ENCODE measurements at regions not wholly inside any gene's neighbourhood (a gene's known extent, or its start where the extent isn't known, plus 50 kb on each side); places are given as distances from the start of the nearest gene placed in this dataset.
A peak's percentile ranks its signal among the peaks of the same experiment; 100 is the strongest.

DNA sequence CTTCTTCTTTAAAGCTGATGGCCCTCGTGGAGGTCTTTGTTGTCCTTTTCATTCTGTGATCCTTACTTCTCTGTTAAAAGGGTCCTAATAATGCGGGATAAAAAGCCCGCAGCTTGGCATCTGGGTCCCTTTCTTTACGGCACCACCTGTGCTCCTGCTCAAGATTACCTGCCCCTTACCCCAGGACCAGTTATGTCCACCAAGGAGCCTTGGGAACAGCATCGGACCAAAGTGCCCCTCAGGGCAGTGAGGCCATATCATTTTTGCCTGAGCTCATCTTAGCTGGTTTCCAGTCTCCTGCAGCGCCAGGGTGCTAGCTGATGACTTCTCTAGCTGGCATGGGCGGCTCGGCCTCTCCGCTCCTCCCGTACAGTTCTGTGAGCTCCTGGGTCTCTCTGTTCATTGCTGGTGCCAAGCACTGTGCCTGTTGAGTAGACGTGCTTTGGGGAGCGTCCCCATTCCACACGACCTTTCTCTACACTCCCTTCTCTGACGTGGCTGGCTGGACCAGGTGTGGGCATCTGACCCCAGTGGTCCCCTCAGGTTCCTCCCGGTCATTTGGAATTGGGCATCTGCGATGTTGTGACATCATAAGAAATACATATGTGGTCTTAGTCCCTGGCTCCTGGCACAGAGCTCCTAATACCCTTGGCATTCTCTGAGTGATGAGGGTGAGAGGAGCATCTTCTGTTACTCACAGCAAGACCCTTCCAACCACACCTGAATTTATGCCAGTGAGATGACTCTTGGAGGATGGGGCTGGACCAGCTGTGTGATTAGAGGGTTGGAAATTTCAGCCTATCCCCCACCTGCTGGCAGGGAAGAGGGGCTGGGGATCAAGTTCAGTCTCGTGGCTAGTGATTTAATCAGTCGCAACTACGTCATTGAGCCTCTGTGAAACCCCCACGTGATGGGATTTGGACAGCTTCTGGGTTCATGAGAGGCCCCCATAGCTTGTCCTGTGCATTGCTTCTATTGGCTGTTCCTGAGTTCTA, 134.2 kb upstream of the HS6ST1 start:
- no peak for DNase-seq

DNA sequence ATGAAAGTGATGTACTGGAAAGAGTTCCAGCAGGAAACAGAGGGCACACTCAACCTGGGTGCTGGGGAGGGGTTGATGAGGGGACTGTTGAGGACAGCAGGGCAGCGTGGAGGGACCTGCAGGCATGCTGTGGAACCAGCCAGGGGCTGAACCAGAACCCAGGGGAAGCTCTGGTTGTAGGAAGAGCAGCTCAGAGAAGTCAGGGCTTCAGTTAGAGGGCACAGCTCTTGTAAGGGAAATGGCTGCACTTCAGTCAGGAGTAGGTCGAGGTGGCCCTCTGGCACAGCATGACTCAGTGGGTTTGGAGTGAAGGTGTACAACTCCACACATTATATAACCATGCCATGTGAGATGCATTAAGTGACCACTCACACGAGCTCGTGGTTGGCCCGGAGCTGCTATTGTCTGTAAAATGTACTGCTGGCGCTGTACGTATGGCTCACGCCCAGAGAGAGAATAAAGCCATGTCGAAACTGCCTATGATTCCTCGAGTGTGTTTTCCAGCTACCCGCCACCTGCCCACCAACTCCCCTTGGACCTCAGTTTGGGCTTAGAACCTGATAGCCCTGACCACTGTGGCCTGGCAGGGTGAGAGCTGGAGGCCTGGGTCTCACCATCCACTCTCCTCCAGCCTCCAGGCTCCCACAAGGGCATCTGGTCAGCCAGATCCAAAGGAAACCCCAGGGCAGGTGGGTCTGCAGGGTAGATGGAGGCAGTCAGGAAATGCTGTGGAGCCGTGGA, 136.5 kb upstream of the HS6ST1 start:
- DNase-seq = no peak

DNA sequence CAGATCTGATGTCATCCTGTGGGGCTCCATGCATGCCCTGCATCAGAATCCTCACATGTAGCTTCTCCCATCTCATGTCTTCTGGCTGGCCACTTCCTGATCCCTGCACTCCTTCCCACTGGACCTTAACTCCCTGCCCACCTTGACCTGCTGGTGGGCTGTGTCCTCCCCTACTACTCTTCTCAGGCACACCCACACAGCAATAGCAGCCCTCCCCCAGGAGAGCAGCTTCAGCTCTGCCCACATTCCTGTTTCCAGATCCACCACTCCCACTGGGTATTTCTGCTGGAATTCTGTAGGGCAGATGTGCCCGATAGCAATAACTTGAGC, 137.0 kb upstream of the HS6ST1 start:
- no peak for DNase-seq

DNA sequence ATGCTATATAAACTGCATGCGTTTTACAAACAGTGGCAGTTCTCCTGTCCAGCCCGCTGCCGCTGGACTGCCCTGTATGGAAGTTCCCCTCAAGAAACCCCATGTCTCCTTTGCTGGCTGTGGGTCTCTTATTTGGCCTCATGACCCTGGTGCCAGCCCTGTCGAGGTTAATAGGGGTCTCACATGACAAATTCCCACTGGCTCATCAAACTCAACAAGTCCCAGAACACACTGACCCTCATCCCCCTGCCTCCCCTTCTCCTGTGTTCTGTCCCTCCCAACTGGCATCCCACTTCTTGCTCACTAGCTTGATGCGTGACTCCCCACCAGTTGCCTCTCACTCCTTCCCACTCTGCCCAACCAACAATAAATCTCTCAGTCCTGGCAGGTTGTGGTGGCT, 137.6 kb upstream of the HS6ST1 start:
- DNase-seq = no peak

DNA sequence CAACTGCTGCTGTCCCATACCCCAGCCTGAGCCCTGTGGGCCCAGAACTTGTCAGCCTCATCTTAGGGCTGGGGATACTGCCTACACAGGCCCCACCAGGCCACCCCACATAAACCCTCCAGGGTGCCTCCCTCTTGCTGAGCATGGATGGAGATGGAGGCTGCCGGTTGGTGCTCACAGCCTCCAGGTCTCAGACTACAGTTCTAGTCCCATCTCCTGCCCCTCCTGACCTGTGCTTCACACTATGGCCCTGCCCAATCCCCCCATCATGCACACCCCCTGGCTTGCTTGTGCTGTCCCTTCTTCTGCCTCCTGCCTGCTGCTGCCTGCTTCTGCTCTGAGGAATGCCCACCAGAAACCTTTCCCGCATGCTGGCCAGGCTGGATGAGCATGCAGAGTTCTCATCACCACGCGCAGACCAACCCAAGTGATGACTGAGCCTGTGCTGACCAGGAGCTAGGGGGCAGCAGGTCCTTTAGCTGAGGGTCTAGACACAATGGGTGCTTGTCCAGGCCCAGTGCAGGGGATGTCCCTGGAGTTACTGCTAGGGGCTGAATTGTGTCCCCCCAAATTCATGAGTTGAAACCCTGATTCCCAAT, 138.4 kb upstream of the HS6ST1 start:
- DNase-seq = no peak

DNA sequence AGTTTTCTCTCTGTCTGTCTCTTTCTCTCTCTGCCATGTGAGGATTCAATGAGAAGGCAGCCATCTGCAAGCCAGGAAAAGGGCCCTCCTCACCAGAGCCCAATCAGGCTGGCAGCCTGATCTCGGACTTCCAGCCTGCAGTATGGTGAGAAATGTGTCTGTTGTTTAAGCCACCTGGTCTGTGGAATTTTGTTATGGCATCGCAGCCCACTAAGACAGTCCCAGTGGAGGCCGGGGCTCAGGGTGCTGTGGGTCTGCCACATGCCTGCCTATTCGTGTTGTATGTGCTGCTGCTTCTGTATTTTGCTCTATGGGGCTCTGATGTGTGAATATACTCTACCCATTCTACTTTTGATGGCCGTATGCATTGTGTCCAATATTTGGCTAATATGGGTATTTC, 139.0 kb upstream of the HS6ST1 start:
- DNase-seq = no peak

DNA sequence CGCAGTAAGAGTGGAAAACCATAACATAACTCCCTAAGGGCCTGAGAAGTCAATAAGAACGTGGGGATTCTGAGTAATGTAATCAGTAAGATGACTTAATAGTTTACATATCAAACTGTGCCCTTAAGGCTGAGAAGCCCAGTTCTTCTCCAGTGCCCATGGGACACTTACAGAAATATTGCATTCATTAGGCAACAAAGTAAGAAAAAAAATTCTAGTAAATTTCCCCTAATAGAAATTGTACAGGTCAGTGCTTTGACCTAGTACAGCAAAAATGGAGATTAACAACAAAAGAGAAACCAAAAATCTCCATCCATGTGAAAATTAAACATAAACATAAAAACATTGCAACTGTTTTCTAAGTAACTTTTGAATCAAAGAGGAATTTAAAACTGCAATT, 139.8 kb upstream of the HS6ST1 start:
- no peak for DNase-seq

DNA sequence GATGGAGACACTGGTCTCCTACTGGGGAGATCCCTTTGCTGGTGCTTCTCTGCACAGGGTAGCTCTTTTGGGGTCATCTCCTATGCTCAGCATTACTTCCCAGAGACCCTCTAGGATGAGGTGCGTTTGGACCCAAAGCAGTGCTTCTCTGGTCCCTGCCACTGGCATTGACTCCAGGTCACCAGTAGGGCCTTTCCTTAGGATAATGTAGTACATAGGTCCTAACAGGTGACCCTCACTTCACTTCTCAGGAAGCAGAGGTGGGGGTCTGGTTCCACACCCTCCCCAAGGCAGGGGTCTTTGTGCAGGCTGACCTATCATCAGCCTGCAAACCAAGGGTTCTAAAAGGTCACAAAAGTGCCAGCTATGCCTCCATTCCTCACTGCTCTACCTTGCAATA, 145.8 kb upstream of the HS6ST1 start:
- no peak for DNase-seq

DNA sequence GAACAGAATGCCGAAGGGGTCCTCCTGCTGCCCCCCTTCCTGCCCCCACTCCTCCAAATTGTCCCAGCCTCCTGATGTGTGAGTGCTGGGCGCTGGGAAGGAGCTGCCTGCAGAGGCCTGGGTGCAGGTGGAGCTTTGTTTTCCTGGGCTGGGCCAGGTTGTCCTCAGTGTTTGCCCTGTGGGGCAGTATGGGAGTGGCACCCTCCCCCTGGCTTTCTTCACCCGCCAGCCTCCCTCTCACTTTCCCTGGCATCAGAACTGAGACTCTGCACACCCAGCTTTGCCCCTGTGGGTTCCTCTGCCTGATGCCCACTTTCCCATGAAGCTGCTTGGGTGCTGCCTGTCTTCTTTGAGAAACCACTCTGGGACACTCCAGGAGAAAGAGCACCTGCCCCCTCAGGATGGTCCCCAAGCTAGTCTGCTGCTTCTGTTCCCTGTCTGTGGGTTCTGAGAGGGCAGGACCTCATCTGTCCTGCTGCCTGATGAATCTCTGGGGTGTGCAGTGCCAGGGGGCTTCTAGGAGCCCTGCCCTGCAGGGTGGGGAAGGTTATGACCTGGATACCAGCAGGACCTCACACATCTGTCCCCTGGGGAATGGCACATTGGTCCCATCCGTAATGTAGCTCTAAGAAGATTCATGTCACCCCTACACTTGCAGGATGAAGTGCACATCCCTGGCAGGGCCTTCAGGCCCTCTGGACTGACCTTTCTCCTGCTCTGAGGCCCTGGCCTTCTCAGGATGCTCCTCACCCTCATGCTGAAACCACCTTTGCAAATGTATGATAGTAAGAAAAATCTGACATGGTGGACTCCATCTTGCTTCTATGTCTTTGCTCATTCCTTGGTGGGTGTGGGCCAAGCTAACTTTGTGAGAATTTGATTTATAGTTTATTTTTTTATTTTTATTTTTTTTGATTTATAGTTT, 146.8 kb upstream of the HS6ST1 start:
- DNase-seq = no peak

DNA sequence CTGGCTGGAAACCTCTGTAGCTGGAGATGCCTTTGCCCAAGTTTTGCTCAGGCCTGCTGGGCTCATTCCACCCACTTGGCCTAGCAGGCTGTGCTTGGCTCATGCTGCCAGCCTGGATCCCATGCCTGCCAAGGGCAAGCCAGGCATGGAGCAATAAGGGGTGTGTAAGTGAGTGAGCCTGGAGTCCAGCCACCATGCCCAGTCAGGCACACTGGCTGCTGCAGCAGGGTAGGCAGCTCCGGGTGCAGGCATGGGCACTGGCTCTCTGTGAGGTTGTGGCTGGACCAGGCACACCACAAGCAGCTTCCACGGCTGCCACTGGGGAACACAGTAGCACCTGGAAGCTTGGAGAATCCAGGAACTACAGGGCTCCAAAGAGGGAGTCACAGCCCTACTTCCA, 147.7 kb upstream of the HS6ST1 start:
- DNase-seq = no peak

DNA sequence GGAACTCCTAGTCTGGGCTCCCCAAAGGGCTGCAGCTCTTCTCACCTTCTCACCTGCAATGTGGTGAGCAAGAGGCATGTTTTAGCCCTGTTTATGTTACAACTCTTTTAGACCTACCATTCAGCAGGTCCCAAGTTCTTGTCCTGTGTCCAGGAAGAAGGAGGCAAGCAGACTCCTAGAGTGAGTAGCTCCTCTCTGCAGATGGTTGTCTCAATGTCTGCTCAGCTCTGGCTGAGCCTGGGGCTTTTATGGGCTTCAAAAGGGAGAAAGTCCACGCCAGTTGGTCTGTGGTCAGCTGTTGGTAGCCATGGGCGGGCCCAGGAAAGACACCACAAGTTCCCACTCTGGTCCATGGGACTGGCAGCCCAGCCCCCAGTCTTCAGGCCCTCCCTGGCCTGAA, 148.1 kb upstream of the HS6ST1 start:
- DNase-seq = no peak

DNA sequence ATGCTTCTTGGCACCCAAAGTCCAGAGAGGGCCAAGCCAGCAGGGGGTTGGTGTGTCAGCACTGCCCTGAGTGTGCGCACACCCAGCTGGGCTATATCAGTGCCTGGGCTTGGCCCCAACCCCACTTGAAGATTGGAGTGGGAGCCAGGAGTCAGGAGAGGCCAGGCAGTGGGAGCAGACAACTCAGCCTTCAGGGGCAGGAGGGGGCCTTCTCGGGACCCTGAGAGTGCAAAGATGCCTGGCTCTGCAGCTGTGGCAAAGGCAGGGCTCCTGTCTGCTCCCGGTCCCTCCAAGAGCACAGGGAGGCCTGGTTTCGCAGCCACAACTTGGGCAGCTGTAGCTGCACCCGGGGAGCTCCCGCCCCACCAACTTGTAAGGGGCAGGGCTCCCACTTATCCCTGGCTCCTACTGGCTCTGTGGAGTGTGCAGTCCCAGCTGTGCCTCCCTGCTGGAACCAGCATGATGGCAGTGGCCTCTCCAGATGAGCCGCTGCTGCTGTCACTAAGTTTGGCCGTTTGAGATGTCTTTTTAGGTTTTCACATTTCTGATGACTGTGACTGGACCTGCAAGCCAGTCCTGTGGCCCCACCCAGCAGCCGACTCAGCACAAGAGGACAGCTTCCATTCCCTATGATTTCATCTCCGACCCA, 148.8 kb upstream of the HS6ST1 start:
- no peak for DNase-seq

DNA sequence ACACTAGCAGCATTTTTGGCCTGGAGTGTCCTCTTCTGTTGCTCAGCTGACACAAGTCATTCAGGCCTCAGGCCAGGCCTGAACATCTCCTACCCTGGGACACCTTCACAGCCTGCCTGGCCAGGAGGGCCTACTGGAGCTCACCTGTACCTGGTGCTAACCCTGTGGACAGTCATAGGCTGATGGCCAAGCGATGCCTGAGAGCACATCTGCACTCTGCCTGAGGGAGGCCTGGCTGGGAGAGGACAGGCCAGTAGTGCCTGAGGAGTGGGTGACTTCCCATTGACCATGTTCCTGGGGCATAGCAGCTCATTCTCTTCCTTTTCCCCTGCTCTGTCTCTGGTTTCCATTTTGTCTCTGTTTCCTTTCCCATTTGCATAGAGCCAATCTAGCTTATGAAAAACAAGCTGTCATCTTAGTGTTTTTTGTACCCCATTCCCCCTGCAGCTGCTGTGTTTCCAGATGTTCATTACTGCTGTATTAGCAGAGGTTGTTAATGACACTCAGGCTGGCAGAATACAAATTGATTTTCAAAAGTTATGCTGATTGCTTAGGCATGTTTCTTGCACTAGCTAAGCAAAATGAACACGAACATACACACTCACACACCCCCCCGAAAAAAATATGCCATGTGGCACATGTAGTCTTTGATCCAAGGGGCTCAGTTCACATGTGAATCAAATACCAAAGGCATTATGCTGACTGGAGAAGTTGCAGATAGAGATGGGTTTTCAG, 149.7 kb upstream of the HS6ST1 start:
- DNase-seq = no peak

DNA sequence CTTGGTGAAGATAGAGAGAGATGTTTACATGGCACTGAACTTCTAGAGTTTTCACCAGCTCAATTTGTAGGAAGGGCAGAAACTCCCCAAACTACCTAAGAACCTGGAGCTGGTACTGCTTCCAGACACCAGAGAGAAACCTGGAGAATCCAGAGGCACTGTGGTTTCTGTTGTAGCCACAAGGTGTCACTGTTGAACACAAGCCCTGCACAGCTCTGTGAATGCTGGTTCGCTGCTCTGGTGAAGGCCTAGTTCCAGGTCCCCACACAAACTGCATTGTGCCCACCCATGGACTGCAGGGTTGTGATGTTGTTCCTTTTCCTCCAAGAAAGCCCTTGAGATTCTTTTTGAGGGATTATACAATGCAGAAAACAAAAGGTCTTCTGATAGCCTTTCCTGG, 150.5 kb upstream of the HS6ST1 start:
- DNase-seq = no peak

DNA sequence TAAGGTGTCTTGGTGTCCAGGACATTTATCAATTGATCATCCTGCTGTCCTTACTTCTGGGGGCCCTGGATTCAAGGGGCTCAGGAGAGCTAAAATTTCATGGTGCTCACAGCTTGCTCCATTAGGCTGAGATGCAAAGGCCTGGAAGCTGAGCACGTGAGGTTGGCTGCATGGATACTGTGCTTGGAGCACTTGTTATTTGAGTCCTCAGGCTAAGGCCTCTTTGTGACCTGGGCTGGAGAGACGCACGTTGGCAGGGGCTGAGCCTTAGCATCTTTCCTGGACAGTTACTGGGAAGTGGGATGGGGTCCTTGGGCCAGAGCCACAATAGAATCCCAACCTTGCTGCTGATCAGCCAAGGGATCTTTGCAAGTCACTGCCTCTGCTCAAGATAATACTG, 151.2 kb upstream of the HS6ST1 start:
- DNase-seq = no peak

DNA sequence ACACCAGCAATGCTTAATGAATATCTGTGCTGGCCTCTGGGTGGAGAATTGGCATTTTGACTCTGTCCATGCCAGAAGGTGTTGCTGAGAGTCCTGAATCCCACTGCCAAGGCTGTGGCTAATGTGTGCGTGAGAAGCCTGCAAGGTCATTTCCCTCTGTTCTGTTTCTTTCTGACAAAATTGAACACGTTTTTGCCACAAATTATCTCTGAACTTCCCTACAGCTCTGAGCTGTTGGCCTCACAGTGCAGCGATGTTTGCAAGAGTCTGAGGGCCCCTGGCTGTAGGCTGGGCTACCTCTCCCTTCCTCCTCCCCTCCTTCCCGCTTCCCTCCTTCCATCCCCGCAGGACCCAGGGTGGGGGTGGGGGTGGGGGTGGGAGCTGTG, 154.1 kb upstream of the HS6ST1 start:
- no peak for DNase-seq

DNA sequence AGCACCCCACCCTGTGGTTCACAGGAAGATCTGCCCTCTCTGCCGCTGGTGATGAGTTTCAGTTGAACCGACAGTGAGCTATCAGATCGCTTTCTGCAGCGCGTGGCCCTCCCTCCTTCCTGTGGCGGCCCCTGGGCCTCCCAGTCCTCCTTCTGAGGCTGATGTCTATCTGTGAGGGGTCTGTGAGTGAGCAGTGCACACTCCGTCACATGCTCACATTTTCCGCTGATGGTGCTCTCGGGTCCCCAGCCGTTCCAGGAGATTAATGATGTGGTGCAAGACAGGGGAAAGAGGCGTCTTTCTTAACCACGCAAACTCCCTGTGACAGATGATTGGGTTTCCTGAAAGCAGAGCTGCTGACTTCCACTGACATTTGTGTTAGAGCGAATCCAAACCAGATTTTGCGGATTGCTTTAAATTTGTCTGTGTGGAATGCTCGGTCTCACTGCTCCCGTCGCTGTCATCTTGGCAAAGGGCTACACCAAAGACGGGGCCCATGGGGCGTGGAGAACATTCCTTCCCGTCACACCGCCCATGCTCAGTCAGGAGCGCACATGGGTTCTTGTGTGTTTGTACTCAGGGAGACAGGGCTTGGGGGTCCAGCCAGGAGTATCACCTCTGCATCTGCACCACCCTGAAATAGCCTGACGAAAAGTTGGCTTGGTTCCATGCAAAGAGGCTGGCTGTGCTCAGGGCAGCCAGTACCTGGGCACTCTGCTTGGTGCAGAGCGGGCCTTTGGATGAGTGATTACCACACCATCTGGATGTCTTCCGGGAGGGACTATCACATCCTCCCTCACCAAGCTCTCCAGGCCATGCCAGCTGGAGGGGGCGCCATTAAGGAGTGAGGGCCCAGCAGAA, 154.7 kb upstream of the HS6ST1 start:
- peak; percentile 22 to 96 for DNase-seq

DNA sequence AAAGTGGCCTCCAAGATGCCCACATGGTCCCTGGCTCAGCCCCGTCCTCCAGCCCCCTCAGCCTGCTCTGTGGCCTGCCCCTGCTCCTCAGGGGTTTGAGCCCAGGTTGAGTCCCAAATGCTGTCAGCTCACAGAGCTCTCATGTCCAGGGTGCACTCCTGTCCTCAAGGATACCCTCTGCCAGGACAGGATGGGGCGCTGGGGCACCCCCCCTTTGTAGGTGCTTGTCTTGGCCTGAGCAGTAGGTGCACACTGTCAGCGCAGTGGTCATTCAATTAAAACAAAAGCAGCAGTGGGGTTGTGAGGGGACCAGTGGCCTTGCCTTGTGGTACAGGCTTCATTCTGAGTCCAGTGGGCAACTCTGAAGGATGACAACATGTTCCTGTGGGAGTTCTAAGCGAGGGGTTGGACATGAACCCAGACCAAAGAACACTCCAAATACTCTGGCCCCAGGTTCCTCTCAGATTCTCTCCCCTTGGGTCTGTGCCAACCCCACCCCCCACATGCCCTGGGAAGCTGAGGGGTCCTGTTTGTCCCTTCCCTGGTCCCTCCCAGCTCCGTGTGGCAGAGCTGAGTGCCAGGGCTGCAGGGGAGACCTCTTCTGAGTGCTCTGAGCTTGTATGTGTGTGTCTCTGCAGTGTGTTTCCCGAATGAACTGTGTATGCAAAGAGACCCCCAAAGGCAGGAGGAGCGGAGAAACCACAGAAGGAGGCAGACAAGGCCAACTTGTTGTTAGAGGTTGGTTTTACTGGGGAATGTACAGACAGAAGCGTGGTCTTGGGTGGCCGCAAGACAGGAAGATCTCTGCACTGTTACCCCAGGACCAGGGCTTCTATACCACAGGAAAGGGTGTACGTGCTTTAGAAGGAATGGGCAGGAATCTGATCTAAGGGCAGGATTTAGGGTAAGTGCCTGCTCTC, 155.6 kb upstream of the HS6ST1 start:
- no peak for DNase-seq

DNA sequence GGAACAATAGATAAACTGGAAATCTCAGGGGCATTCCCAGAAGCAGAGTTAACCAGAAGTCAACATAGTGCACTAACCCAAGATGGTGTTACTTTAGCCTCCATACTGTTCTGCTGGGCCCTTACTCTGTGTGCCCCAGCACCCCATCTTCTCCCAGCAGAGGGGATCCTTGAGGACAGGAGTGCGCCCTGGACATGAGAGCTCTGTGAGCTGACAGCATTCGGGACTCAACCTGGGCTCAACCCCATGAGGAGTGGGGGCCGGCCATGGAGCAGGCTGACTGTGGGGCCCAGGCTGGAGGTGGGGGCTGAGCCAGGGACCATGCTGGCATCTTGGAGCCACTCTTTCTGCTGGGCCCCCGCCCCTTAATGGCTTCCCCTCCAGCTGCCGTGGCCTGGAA, 156.3 kb upstream of the HS6ST1 start:
- no peak for DNase-seq

Measured in bone marrow (tissue), 2 donors.